HEK293 (cell line): ENCODE measurements at regions not wholly inside any gene's neighbourhood (a gene's known extent, or its start where the extent isn't known, plus 50 kb on each side); places are given as distances from the start of the nearest gene placed in this dataset.

Source experiments
- SP2 ChIP-seq: fragments of 450-650 bp; formaldehyde crosslinking; IDR thresholded peaks from 2 replicates; pipeline ENCODE4 v1.5.1; 2016; ENCODE audit warnings: missing biosample characterization, missing genetic modification characterization
- YY1 ChIP-seq: fragments of 450-650 bp; formaldehyde crosslinking; IDR thresholded peaks from 2 replicates; pipeline ENCODE4 v1.5.1; 2018; ENCODE audit warnings: missing biosample characterization, missing genetic modification characterization
- ZBTB1 ChIP-seq: fragments of 450-650 bp; formaldehyde crosslinking; IDR thresholded peaks from 2 replicates; pipeline ENCODE4 v1.5.1; 2016; ENCODE audit warnings: missing biosample characterization, missing genetic modification characterization
- ZNF10 ChIP-seq: fragments of 450-650 bp; formaldehyde crosslinking; IDR thresholded peaks from 2 replicates; pipeline ENCODE4 v1.5.1; 2017; ENCODE audit warnings: missing biosample characterization, missing genetic modification characterization
- ZNF621 ChIP-seq: fragments of 450-650 bp; formaldehyde crosslinking; IDR thresholded peaks from 2 replicates; pipeline ENCODE4 v1.5.1; 2017; ENCODE audit warnings: missing biosample characterization, missing genetic modification characterization
- ZNF707 ChIP-seq: fragments of 450-650 bp; formaldehyde crosslinking; IDR thresholded peaks from 2 replicates; pipeline ENCODE4 v1.5.1; 2016; ENCODE audit warnings: missing biosample characterization, missing genetic modification characterization
- ZNF785 ChIP-seq: fragments of 450-650 bp; formaldehyde crosslinking; IDR thresholded peaks from 2 replicates; pipeline ENCODE4 v1.5.1; 2016; ENCODE audit warnings: missing biosample characterization, missing genetic modification characterization
- TF ChIP-seq, protein P1 (sequence below): fragments of 450-650 bp; formaldehyde crosslinking; IDR thresholded peaks from 2 replicates; pipeline ENCODE4 v1.5.1; 2016; ENCODE audit warnings: missing biosample characterization, missing genetic modification characterization
- TF ChIP-seq, protein P2 (sequence below): fragments of 450-650 bp; formaldehyde crosslinking; IDR thresholded peaks from 2 replicates; pipeline ENCODE4 v1.5.1; 2016; ENCODE audit warnings: missing biosample characterization, missing genetic modification characterization

DNA sequence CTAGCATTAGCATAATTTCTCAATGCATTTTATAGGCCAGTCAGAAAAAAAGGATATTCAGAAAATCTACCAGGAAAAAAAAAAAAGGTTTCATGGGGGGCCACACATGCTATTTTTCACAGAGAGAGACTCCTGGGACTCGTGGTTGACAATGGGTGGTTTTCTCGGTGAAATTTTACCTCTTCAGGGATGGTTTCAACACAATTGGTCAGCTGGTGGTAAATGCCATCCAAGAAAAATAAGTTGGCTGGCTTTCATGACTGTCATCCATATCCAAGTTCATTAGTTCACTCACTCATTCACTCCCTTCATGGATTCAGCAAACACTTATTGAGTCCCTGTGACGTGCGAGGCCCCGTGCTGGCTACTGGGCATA lies 217.3 kb downstream of the SHQ1 start:
- no peak for TF ChIP-seq YY1 (tag by site-specific recombination)
- TF ChIP-seq, protein P1, sequence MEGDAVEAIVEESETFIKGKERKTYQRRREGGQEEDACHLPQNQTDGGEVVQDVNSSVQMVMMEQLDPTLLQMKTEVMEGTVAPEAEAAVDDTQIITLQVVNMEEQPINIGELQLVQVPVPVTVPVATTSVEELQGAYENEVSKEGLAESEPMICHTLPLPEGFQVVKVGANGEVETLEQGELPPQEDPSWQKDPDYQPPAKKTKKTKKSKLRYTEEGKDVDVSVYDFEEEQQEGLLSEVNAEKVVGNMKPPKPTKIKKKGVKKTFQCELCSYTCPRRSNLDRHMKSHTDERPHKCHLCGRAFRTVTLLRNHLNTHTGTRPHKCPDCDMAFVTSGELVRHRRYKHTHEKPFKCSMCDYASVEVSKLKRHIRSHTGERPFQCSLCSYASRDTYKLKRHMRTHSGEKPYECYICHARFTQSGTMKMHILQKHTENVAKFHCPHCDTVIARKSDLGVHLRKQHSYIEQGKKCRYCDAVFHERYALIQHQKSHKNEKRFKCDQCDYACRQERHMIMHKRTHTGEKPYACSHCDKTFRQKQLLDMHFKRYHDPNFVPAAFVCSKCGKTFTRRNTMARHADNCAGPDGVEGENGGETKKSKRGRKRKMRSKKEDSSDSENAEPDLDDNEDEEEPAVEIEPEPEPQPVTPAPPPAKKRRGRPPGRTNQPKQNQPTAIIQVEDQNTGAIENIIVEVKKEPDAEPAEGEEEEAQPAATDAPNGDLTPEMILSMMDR (tag by site-specific recombination): no peak
- no peak for TF ChIP-seq ZNF10 (tag by site-specific recombination)
- TF ChIP-seq ZNF707 (tag by site-specific recombination): no peak
- no peak for TF ChIP-seq ZNF785 (tag by site-specific recombination)
- no peak for TF ChIP-seq ZBTB1
- TF ChIP-seq SP2 (tag by site-specific recombination): no peak
- TF ChIP-seq, protein P2, sequence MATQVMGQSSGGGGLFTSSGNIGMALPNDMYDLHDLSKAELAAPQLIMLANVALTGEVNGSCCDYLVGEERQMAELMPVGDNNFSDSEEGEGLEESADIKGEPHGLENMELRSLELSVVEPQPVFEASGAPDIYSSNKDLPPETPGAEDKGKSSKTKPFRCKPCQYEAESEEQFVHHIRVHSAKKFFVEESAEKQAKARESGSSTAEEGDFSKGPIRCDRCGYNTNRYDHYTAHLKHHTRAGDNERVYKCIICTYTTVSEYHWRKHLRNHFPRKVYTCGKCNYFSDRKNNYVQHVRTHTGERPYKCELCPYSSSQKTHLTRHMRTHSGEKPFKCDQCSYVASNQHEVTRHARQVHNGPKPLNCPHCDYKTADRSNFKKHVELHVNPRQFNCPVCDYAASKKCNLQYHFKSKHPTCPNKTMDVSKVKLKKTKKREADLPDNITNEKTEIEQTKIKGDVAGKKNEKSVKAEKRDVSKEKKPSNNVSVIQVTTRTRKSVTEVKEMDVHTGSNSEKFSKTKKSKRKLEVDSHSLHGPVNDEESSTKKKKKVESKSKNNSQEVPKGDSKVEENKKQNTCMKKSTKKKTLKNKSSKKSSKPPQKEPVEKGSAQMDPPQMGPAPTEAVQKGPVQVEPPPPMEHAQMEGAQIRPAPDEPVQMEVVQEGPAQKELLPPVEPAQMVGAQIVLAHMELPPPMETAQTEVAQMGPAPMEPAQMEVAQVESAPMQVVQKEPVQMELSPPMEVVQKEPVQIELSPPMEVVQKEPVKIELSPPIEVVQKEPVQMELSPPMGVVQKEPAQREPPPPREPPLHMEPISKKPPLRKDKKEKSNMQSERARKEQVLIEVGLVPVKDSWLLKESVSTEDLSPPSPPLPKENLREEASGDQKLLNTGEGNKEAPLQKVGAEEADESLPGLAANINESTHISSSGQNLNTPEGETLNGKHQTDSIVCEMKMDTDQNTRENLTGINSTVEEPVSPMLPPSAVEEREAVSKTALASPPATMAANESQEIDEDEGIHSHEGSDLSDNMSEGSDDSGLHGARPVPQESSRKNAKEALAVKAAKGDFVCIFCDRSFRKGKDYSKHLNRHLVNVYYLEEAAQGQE: no peak
- TF ChIP-seq ZNF621 (tag by site-specific recombination): no peak
